Medulla oblongata (tissue), 1 donor: ENCODE measurements at regions not wholly inside any gene's neighbourhood (a gene's known extent, or its start where the extent isn't known, plus 50 kb on each side); places are given as distances from the start of the nearest gene placed in this dataset.
"Not testable (repeated sequence)": the region's sequence is repeated elsewhere in the genome, so short reads cannot be mapped to it uniquely, and the experiment has no call there.

Experiments
- DNase-seq: peaks from one replicate; pipeline ENCODE4 v3.0.0-alpha.2; 2015; ENCODE audit errors: extremely low spot score

DNA sequence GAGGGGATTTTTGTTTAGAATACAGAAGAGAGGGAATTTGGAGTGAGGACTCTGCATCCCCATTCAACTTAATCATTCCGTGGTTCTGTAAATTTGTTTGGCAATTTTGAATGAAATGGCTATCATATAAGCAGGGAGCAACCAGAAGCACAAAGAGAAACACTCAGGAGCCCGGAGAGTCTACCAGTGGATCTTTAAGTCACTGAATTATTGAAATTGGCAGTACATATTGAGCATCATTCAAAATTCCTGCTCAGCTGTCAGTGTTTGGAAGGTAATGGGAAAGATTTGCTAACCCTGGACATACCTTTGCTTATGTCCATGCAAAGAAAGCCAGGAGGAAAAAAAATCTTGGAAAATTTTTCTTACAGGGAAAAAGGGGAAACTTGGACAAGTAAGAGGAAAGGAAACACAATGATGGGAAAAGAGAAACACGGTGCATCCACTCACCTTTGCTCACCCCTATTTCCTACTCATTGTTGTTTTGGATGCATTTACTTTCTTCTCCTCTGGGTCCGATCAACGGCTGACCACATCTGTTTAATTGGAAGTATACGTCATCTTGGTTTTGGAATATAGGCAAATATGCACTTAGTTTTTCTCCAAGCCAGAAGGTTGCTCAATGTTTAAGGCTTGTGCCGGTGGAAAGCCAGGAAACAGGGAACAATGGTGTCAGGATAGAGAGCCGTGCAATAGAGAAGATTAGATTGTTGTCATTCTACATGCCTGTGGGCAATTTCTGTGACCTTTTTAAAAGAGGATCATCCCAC is 243.0 kb upstream of the LYPLAL1 start:
- no peak for DNase-seq

DNA sequence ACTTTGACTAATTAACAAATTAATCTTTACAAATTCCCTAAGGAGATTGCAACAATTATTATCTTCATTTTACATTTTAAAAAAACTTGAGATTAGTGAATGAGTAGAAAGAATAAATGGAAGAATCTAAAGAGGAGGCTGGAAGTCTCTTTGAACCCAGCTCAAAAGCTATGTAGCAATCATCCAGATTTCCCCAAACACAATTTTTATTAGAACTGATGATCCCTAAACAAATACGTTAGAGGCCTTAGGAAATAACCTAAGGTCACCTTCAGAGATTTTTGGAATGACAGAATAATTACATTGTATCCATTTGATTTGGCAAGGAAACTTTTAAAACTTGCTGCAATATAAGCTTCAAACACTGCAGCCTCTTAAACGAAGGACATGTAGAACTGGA is 242.4 kb upstream of the LYPLAL1 start:
- DNase-seq, result no peak

DNA sequence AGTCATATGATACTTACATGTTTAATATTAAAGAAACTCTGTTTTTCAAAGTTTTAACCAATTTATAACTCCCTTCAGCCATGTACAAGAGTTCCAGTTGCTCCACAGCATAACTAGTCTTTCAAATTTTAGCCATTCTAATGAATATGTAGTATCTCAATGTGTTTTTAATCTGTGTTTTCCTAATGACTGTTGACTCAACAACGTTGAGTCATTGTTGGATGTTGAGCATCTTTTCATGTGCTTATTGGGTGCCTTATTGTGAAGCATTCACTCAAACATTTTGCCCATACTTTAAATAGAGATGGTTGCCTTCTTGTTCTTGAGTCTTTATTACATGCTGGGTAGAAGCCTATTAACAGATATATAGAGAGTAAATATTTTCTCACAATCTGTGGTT is 240.2 kb upstream of the LYPLAL1 start:
- DNase-seq, result no peak

DNA sequence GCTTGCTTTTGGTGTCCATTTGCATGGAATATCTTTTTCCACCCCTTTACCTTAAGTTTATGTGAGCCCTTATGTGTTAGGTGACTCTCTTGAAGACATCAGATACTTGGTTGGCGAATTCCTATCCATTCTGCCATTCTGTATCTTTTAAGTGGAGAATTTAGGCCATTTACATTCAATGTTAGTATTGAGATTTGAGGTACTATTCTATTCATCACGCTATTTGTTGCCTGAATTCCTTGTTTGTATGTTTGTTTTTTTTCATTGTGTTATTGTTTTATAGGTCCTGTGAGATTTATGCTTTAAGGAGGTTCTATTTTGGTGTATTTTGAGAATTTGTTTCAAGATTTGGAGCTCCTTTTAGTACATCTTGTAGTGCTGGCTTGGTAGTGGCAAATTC is 238.3 kb upstream of the LYPLAL1 start:
- DNase-seq, result not testable (repeated sequence)

DNA sequence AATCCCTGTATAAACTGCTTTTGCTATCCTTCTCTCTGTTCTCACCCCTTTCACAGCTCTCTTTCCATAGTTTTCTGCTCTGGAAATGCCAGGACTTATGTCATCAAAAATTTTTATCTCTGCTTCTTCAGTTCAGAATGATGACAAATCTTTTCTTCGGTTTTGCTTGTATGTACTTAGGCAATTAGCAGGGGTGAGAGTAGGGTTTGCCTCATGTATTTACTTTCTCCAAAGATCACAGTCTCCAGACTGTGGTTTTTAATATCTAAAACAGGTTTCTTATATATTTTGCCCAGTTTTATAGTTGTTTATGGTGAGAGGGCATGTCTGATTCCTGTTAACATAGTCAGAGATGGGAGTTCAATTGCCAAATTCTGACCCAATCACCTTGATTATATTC is 235.4 kb upstream of the LYPLAL1 start:
- DNase-seq, result no peak

DNA sequence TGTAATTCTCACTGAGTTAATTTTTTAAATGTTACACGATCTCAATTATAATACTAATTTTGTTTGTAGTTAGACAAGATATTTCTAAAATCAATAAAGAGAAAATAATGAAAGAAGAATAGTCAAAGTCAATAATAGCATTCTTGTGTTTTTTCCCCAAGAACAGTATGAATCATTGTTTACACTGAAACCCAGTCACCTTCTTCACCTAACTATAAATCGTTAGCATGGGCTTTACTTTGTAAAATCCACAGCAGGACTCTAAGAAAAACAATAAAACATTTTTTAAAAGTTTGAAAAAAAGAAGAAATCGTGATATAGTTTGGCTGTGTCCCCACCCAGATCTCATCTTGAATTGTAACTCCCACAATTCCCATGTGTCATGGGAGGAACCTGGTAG is 234.6 kb upstream of the LYPLAL1 start:
- no peak for DNase-seq

DNA sequence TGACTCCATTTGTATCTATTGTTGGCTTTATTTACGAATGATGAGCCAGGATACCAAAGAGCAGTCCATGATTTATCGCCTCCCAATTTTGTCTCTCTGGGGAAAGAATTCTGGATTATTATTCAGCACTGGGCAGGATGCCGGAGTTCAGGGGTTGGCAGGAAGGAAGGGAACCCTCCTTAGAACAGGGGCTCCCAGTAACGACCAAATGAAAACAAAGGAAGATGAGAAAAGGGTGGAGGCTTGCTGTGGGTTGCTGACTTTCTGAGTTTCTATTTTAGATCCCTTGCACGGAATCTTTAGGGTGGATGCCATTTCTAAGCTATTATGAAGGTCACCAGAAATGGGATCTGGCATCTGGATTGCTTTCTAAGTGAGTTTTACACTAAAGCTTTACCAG is 231.2 kb upstream of the LYPLAL1 start:
- no peak for DNase-seq

DNA sequence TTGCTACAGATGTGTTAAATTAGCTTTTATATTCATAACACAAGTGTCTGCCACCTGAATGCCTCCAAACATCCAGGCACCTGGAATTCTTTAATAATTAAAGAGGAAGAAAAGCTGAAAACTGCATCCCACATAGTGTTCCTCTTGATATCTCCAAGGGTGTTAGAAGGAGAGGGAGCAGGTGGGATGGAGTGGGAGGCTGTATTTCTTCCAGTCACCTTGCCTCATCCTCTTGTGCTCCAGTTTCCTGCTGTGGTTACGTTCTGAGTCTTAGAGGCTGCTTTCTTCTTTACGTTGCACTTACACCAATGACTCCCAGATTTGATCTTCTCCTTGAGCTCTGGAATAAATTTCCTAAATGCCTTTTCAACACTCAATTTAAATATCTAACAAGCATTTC is 230.3 kb upstream of the LYPLAL1 start:
- no peak for DNase-seq

DNA sequence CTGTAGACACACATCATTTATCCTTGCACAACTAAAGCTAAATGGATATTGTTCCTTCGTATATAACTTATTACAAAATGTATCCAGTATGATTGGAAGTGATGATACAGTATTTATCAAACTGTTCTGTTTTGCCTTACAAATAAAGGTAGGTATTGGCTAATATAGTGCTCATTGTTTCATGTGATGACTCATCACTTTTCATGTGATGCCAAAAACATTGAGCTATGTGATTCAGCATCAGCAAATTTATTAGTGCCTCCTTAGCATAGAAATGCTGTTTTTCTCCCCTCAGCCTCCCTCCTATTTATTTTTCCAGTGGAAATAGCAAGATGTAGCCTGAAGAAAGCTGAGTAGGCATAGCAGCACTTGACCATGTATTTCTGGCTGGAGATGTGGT is 228.6 kb upstream of the LYPLAL1 start:
- DNase-seq, result no peak

DNA sequence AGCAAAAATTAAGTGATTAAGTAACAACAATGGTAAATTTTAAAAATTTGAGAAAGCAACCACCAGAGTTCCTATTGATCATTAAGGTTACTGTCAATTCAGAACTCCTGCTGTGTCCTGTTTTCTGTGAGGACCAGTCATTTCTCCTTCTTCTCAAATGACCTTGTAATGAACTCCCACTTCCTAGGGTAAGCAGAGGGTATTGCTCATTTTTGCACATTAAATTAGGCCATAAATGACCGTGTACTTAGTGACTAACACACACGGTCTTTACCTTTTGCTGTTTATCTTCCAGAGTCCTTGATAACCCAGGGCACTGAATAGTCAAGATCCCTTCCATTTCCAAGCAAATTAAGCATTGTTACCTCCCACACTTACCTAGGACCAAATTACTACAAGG is 227.5 kb upstream of the LYPLAL1 start:
- no peak for DNase-seq

DNA sequence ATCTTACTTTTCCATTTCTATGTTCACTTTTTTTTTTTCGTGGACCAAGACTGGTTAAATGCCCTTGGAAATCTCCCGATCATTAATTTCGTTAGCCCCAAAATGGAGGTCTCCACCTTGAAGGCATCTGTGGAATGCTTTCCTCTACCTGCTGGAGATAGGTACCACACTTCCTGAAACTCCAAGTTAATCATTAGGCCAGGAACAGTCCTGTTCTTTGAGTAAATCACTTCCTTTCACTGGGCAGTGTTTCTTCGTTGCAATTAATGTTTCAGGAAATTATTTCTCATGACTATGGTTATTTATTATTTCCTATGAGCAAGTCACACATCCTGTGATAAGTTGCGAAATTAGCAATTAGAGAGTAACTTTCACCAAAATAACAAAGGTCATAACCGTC is 225.2 kb upstream of the LYPLAL1 start:
- DNase-seq, result no peak

DNA sequence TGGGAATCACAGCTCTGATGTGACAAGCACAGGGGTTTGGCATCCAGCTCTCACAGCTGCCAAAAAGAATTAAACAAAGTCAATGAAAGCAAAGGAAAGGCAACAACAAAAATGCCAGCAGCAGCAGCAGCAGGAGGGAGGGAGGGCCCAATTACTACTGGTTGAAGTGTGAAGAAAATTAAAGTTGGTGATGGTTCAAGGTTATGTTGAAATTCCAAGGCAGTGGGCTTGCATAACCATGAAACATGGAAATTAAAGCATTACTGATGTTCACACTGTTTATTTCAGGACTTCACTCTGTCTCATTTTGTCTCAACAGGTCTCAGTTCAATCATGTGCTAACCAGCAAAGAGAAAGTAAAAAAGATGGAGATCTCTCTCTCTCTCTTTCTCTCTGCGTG is 220.3 kb upstream of the LYPLAL1 start:
- no peak for DNase-seq

DNA sequence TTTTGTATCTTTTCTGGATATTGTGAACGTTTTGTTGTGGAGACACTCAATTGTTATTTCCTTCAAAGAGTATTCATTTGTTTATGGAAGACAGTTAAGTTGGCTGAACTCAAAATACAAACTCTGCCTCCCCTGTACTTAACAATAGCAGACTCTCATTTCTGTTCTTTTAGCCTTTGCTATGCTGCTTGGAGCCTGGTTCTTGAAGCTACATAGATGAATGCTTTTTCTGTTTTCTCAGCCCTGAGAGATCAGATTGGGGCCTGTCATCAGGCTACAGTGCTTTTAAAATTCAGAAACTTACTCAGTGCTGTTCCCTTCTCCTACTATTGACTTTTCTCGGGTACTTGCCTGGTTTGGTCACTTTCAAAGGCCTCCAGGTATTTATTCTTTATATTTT is 215.7 kb upstream of the LYPLAL1 start:
- DNase-seq, result peak; percentile 44

DNA sequence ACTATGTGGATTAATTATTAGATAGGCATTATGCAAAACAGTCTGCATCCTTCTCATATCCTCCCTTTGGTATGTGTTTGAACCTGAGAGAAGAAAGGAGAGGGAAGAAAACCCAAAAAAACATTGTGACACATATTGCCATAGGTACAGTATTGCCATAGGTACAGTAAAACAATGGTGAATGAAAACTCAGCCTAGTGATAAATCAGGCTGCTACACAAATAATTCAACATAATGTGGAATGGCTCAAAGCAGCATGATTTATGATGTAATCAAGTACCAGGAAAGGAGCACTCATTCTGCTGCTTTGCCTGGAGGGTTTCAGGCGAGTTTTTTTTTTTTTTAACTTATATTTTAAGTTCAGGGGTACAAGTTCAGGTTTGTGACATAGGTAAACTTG is 213.9 kb upstream of the LYPLAL1 start:
- no peak for DNase-seq

DNA sequence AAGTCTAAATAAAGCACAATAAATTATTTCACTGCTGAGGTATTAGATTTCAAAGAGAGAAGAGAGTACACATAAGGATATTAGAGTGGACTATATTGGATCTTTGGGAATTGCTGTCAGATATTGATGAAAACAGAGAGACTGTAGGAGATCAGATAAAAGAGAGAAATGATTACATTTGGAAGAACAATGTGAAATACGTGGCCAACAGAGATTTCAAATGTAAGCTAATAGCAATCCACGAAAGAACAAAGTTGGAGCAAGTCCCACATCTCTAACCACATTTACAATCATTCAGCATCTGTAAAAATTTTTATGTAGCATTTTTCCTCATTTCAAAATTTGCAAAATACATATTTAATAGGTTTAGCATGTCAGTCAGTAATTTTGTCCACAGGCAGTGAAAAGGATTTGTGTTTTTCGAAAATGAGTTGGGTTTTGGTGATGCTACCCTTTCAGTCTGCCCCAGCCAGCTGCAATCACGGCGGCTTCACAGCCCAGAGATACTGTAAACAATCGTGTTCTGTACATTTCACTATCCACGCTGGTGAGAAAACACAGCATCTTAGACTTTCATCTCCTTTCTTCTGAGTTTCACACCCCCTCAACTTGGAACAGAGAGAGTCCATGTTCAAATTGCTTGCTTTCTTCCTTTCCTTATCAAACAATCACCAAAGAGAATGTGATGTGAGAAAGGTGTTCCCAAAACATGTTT is 209.1 kb upstream of the LYPLAL1 start:
- DNase-seq, result no peak

DNA sequence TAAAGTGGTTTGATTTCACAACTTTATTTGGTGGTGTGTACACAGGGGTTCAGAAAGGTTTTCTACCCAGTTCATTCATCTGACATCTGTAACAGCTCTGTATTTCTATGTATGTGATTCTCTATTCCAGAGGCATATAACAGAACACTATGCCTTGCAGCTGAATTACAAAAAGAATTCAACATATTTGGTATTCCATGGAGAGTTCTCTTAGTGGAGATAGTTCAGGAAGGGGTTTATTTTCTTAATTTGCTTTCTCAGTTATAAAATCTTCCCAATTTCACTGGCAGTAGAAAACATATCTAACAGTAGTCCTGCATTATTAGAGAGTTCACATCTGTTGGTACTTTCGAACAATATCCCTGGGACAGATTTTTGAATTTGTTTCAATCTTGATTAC is 207.9 kb upstream of the LYPLAL1 start:
- no peak for DNase-seq

DNA sequence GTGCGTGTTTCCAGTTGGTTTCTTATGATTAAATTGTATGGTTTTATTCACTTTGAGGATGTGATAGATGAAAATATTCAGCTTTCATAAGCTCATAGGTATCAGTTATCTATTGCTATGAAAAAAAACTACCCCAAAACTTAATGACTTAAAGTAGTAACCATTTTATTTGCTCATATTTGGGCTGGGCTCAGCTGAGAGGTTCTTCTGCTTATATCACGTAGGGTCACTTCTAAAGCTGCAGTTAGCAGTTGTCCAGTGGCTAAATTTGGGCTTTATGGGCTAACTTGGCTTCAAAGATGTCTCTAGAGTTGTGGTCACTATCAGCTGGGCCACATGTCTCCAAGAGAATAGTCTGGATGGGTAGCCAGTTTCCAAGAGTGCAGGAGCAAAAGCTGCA is 206.4 kb upstream of the LYPLAL1 start:
- no peak for DNase-seq

DNA sequence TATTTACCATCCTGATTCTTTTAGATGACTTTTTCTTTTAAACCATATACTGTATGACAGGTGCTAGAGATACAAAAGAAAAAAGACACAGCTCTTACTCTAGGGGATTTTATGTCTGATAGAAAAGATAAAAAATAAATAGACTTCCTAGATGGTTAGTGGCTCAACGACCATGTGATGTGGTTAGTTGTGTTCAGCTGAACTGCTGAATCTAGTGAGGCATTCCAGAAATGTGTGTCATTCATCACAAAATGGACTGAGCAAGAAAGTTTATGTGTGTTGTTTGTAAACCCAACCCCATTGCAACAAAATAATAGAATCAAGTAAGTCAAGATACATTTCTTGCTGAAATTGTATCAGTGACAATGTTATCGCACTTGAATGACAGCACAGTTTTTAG is 205.8 kb upstream of the LYPLAL1 start:
- DNase-seq, result no peak

DNA sequence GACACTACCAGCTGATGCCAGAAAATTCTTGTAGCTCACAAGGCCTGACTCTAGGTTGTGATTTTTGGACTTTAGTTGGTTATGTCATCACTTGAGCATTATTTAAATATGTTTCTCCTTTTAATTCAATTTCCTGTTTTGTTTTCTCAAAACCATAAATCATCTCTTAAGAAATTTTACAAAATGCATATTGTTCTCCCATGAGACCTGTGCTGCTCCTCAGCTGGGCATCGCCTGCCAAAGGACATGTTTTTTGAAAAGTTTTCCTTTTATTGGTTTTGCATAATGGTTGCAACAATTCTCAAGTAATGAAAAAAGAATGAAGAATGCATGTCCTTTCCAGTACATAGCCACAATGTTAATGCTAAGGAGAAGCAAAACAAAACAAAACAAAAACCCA is 204.7 kb upstream of the LYPLAL1 start:
- no peak for DNase-seq

DNA sequence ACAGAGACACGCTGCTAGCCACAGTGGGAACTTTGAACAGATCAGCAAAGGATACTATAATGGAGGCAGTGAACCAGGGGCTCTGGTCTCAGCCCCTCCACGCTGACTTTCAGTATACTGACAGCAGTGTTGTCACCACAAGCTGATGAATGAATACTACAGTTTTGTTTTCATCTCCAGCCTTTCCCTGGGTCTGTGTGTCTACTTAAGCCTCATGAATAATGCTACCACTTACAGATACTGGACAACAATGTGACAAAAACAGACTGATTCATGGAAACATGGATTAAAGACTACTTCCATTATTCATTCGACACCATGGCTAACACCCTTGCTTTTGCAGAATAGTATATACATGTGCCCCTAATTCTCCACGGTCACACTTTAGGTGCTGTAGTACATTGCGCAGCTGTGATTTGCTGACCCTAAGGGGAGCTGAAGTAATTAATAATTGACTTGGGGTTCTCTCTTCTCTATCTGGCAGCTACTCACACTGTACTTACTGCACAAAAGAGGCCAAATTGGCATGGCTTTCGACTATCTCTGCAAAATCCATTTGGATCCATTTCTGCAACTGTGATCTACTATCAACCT is 203.2 kb upstream of the LYPLAL1 start:
- no peak for DNase-seq

DNA sequence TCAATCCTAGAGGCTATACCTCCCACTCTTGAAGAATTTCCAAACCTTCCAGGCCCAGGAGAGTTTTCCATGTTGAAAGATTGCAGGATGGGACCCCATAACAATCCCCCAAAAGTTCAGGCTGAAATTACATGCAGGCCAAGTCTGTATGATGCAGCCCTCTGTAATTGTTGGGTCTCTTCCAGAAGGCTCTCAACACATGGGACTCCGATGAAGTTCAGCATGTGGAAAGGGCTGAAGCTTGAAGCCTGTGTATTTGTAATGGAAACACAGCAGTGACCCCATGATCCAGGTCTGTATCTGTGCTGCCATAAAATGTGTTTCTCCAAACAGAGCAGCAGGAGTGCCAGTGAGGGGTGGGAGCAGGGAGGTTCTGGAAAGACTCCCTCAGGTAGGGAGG is 202.5 kb upstream of the LYPLAL1 start:
- no peak for DNase-seq

DNA sequence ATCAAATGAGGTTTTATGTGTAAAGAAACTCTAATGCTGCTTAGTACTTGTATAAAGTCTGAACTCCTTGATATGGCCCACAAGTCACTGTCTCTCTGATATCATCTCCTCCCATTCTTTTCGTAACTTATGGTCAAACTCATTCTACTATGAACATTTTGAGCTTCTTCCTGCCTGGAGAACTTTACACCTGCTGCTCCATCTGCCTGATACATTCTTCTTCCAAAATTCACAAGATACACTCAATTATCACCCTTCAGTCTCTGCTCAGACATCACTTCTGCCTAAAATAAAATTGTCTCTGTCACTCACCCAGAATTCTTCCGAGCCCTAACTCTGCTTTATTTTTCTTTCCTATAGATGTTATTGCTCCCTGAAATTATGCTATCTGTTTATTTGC is 192.8 kb upstream of the LYPLAL1 start:
- DNase-seq, result no peak

DNA sequence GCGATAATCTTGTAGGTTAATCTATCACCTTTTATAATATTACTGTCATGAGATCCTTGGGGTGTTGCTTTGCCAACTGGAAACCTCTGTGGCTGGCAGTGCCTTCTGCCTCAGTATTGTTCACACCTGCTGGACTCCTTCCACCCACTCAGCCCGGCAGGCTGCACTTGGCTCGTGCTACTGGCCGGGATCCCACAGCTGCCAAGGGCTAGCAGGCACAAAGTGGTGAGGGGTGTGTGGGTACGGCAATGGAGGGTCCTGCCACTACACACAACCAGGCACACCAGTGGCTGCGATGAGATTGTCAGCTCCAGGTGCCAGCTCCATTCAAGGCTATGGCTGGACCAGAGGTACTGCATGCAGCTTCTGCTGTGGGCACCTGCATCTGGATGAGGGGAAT is 191.2 kb upstream of the LYPLAL1 start:
- DNase-seq, result no peak
